ENCODE measurements at regions not wholly inside any gene's neighbourhood (a gene's known extent, or its start where the extent isn't known, plus 50 kb on each side); places are given as distances from the start of the nearest gene placed in this dataset.

DNA sequence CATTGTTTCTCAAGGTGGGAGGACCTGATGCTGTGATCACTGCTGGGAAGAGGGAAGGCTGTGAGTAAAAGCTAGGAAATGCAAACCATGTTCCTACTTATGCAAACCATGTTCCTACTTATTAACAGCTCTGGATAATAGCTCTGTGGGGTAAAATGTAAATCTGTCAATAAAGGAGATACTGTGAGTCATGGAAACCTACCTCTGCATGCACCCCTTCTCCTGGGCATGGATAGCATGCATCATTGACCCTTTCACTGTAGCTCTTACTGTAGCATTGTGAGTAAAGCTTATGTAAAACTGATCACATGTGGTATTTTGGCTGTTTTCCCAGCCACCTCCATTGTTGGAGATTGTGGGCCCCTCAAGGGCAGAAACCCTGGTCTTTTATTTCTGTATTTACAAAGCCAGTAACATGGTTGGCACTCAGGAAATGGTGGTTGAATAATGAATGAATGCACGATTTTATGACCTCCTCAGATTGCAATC lies 253.7 kb downstream of the GRIN2B start:
- H3K4me3 ChIP-seq: no peak overlapping the region
- 23% methylated on average over 1 of the region's 1 CpG for WGBS
- H3K27me3 ChIP-seq: no peaks in the 10 kb centered on the region
- no peak for DNase-seq (ENCODE audit: low spot score in 2 of 2)
- no peaks in the 10 kb centered on the region for H3K9me3 ChIP-seq
- no peak overlapping the region for H3K27ac ChIP-seq
- no peaks in the 10 kb centered on the region for H3K36me3 ChIP-seq
- TF ChIP-seq EP300 (IDR thresholded peaks at IDR 0.05) (no peak), POLR2A (IDR thresholded peaks at IDR 0.05) (no peak), POLR2AphosphoS5 (IDR thresholded peaks at IDR 0.05) (no peak)
- TF ChIP-seq, protein P1, sequence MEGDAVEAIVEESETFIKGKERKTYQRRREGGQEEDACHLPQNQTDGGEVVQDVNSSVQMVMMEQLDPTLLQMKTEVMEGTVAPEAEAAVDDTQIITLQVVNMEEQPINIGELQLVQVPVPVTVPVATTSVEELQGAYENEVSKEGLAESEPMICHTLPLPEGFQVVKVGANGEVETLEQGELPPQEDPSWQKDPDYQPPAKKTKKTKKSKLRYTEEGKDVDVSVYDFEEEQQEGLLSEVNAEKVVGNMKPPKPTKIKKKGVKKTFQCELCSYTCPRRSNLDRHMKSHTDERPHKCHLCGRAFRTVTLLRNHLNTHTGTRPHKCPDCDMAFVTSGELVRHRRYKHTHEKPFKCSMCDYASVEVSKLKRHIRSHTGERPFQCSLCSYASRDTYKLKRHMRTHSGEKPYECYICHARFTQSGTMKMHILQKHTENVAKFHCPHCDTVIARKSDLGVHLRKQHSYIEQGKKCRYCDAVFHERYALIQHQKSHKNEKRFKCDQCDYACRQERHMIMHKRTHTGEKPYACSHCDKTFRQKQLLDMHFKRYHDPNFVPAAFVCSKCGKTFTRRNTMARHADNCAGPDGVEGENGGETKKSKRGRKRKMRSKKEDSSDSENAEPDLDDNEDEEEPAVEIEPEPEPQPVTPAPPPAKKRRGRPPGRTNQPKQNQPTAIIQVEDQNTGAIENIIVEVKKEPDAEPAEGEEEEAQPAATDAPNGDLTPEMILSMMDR (IDR thresholded peaks at IDR 0.05): no peak
- H3K4me1 ChIP-seq: no peaks in the 10 kb centered on the region

DNA sequence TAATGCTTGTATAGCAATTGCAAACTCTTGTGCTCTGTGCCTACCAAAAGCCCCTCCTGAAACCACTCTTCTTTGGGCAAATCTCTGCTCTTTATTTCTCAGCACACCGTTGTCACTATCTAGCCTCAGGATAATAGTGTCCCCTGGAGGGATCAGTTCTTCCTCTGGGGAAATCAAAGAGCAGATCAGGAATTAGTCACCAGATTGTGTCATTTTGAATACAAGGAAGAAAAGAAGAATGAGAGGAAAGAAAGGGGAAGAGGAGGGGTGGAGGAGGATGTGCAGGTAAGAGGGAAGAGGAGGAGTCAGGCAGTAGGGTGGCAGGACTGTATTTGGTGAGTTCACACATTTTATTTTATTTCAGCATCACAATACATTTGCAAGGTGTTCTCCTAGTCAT lies 256.4 kb downstream of the GRIN2B start:
- Histone ChIP-seq H3K4me3 (no peak overlapping the region), H3K4me1 (no peaks in the 10 kb centered on the region), H3K9me3 (no peaks in the 10 kb centered on the region), H3K36me3 (no peaks in the 10 kb centered on the region), H3K27me3 (no peaks in the 10 kb centered on the region), H3K27ac (no peak overlapping the region)
- TF ChIP-seq POLR2AphosphoS5 (IDR thresholded peaks at IDR 0.05) (no peak), POLR2A (IDR thresholded peaks at IDR 0.05) (no peak)
- WGBS: 17% methylated on average over 1 of the region's 1 CpG
- no peak for DNase-seq (ENCODE audit: low spot score in 2 of 2)

DNA sequence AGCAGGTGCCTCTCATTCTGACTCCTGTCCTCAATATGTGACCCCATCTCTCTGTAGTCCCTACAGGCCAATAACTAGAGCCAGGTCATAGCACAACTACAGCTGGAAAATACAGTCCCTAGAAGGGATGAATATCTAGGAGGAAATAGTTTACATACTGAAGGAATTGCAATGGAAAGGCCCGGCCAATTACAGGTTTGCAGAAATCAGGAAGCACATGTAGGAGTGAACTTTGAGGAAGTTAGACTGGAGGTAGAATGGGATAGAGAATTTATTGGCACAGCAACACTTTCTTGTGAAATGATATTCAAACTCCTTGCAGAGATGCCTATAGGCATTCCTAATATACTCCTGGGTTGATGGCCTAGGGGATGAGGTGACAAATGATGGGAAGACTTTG lies 257.3 kb downstream of the GRIN2B start:
- H3K4me3 ChIP-seq: no peak overlapping the region
- TF ChIP-seq, protein P1 (IDR thresholded peaks at IDR 0.05): no peak
- TF ChIP-seq POLR2A (IDR thresholded peaks at IDR 0.05) (no peak), EP300 (IDR thresholded peaks at IDR 0.05) (no peak), POLR2AphosphoS5 (IDR thresholded peaks at IDR 0.05) (no peak)
- no peaks in the 10 kb centered on the region for H3K36me3 ChIP-seq
- H3K4me1 ChIP-seq: no peaks in the 10 kb centered on the region
- DNase-seq (ENCODE audit: low spot score in 2 of 2): no peak
- WGBS: 64% methylated on average over 1 of the region's 1 CpG
- H3K27me3 ChIP-seq: no peaks in the 10 kb centered on the region
- H3K9me3 ChIP-seq: no peaks in the 10 kb centered on the region
- H3K27ac ChIP-seq: no peak overlapping the region

DNA sequence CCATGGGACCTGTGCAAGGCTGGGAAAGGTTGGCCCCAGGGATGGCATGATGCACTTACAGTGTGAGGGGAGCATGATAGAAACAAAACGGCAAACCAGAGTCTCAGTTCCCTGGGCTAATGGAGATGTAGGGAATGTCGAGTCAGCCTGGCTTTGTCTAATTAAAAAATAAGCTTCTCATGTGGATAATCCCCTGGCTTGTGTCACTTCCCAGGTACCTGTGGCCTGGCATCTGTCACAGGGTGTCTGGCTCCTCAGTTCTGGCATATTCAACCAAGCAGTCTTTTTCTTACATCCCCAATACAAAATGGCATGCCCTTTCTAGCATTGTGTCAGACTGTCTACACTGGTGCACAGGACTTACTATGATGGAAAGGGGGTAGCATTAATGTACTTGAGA lies 261.4 kb downstream of the GRIN2B start:
- Histone ChIP-seq H3K4me3 (no peak overlapping the region), H3K27me3 (no peaks in the 10 kb centered on the region), H3K9me3 (no peaks in the 10 kb centered on the region), H3K36me3 (no peaks in the 10 kb centered on the region), H3K27ac (no peak overlapping the region), H3K4me1 (no peaks in the 10 kb centered on the region)
- no peak for DNase-seq (ENCODE audit: low spot score in 2 of 2)
- WGBS: 81% methylated on average over 2 of the region's 2 CpGs
- TF ChIP-seq, protein P1 (IDR thresholded peaks at IDR 0.05): no peak
- TF ChIP-seq EP300 (IDR thresholded peaks at IDR 0.05) (no peak), POLR2A (IDR thresholded peaks at IDR 0.05) (no peak), POLR2AphosphoS5 (IDR thresholded peaks at IDR 0.05) (no peak)

DNA sequence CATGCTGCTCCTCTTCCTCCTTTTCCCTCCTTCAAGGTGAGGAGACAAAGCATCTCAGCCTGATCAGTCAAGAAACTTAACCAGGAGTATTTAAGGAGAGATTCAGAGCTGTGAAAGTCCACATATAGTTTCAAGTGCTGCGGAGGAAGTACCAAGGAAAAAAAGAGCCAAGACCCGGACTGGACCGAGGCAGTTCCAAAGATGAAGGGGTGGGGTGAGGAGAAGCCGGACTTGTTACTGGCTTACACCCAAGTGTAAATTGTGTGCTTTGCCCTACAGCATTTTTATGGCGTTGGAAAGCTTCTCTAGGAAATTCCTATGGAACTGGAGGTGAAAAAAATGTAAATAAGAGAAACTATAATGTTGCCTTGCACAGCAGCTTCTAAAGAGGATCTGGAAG lies 263.1 kb downstream of the GRIN2B start:
- no peaks in the 10 kb centered on the region for H3K9me3 ChIP-seq
- TF ChIP-seq EP300 (IDR thresholded peaks at IDR 0.05): no peak
- TF ChIP-seq POLR2AphosphoS5 (IDR thresholded peaks at IDR 0.05): no peak
- TF ChIP-seq POLR2A (IDR thresholded peaks at IDR 0.05): no peak
- TF ChIP-seq, protein P1 (IDR thresholded peaks at IDR 0.05): no peak

DNA sequence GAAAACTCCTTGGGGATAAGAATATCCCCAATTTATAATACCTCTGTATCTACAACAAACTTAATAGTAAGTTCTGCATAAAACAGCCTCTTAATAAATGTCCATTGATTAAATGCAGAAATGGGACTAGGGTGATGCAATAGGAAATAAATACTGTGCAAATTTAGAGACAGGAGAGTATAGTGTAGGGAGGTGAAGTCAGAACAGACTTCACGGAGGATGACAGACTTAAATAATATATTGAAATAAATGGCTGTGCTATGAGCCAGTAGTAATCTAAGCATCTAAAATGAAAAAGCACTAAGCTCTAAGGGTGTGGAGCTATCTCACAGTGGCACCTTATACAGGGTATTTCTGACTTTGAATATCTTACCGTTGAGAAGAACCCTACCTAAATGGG lies 265.3 kb downstream of the GRIN2B start:
- H3K9me3 ChIP-seq: no peaks in the 10 kb centered on the region
- H3K4me3 ChIP-seq: no peak overlapping the region
- no peak for TF ChIP-seq POLR2AphosphoS5 (IDR thresholded peaks at IDR 0.05)
- no peak for TF ChIP-seq POLR2A (IDR thresholded peaks at IDR 0.05)
- TF ChIP-seq, protein P1 (IDR thresholded peaks at IDR 0.05): no peak
- no peaks in the 10 kb centered on the region for H3K36me3 ChIP-seq
- no peaks in the 10 kb centered on the region for H3K4me1 ChIP-seq
- WGBS: 76% methylated on average over 2 of the region's 2 CpGs
- no peak for DNase-seq (ENCODE audit: low spot score in 2 of 2)
- no peaks in the 10 kb centered on the region for H3K27me3 ChIP-seq
- H3K27ac ChIP-seq: no peak overlapping the region

More for the DNA sequence above, 263.1 kb downstream of the GRIN2B start:
- Histone ChIP-seq H3K4me1 (no peaks in the 10 kb centered on the region), H3K27ac (no peak overlapping the region), H3K4me3 (no peak overlapping the region), H3K36me3 (no peaks in the 10 kb centered on the region), H3K27me3 (no peaks in the 10 kb centered on the region)
- DNase-seq (ENCODE audit: low spot score in 2 of 2): no peak
- WGBS: 60% methylated on average over 5 of the region's 5 CpGs
